ENCODE measurements at regions not wholly inside any gene's neighbourhood (a gene's known extent, or its start where the extent isn't known, plus 50 kb on each side); places are given as distances from the start of the nearest gene placed in this dataset.
"Not testable (repeated sequence)": the region's sequence is repeated elsewhere in the genome, so short reads cannot be mapped to it uniquely, and the experiment has no call there.

DNA sequence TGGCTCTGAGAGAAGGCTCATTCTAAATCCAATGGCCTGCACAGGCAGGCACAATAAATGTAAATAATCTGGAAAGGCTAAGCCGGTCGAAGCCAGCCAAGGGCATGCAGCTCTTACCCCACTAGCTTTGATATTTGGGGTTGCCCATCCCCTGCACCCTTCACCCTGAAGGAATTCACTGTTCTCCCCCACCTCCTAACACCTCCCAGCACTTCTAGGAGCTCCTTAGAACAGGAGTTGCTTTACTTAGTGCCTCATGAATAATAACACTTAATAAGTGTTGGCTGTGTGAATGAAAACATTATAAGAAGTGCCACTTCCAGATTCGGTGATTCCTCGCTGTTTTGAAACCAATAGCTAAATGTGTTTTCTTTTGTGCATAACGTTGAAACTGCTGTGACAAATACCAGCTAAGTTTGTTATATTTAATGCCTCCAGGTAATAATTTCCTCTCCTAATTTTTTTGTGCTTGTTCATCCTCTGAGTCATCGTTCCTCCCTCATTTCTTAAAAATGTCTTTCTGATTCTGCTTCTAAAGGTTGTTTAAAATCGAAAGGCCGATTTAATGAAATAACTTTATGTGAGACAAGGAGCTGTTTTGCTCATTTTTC is 458.8 kb downstream of the METTL4 start:
- DNase-seq (ENCODE audit: low read depth) = peak; percentile 21

- DNase-seq (ENCODE audit: low read depth) = no peak
These were observed 457.0 kb downstream of the METTL4 start for GRCh38 chr18:2114289-2114688.

DNA sequence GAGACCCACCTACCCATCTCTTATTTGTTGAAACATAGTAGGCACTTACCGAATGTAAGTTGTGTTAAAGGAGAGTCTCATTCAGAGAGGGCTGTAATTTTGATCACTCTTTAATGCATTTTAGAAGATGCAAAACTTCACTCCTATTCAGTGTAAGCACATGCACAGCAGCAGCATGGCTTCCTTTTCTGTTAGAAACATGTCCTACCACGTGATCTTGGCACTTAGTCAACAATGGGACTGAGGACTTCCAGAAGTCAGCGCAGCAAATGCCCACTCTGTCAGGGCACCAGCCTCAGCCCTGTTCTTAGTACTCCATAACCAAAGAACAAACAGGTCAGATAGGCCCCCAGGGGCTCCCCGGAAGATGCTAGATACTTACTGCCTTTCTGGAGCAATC is 456.5 kb downstream of the METTL4 start:
- DNase-seq (ENCODE audit: low read depth) = no peak

DNA sequence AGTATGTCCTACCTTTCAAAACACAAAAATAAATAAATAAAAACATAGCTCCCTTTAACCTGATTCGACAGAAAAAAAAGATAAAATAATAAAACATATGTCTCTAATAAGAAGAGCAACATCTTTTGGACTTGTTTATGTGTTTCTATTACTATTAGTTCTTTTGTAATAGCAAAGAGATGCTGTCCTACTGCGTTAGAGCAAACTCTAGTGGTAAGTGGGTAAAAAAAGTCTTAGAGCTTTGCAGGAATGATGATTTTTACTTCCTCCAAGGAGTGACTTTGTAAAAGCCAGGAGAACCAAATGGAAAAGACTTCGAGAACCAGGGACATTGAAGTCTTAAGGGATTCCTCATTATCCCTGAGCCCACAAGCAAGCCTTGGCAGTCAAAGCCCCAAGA is 450.1 kb downstream of the METTL4 start:
- DNase-seq (ENCODE audit: low read depth) = no peak

GRCh38 chr18:2123077-2123476 is 448.2 kb downstream of the METTL4 start:
- DNase-seq (ENCODE audit: low read depth) = no peak

DNA sequence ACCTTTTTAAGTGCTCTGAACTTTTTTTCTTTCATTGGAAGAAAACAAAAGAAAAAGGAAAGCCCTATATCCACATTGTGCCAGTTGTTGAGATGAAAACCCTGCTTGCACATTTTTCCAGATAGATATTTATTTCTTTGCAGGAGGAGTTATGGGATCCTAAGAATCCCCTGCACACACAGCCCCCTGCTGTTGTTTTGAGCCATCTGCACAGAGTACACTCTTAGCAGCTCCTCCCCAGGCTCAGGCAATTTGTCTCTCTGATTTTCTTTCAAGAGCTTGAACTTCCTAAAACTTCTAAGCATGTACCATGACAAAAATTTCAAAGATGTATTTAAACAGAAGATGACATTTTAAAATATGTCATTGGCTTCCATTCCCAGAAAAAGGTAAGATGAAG is 436.9 kb downstream of the METTL4 start:
- no peak for DNase-seq (ENCODE audit: low read depth)

- no peak for DNase-seq (ENCODE audit: low read depth)
These were observed 436.0 kb downstream of the METTL4 start for GRCh38 chr18:2135309-2135708.

DNA sequence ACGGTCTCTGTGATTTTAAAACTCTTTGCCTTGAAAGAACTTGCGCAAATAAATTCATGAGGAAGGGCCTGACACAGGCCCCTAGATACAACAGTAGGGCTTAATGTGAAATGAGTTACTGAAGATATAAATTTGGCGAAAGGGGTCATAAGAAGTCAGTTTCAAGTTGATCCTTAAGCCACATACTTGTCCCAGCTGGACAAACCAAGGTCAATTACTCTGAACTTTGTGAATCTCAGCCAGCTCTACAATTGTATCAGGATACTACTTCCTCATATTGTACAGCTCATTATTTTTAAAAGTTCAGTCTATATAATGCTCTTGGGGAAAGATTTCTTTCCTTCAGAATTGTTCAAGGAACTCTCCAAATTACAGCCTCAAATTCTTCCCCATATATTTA is 432.8 kb downstream of the METTL4 start:
- no peak for DNase-seq (ENCODE audit: low read depth)

GRCh38 chr18:2139691-2140090 is 431.6 kb downstream of the METTL4 start:
- peak; percentile 56 for DNase-seq (ENCODE audit: low read depth)

DNA sequence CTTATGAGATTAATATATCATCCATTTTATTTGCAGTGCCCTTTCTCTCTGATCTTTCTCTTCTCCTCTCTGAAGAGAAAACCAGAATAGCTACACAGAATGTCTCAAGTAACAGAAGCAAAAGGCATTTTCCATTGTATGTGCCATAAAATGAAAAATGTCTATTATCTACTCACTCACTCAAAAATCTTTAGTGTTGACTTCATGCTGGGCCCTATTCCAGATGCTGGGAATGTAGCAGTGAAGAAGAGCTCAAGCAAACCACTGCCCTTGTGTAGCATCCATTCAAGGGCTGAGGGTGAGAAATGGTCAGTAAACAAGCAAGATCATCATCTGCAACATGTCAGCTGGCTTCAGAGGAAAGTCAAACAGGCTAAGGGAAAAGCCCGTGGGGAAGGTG is 427.7 kb downstream of the METTL4 start:
- DNase-seq (ENCODE audit: low read depth) = peak; percentile 48

- no peak for DNase-seq (ENCODE audit: low read depth)
These were observed 426.5 kb downstream of the METTL4 start for GRCh38 chr18:2144811-2145210.

DNA sequence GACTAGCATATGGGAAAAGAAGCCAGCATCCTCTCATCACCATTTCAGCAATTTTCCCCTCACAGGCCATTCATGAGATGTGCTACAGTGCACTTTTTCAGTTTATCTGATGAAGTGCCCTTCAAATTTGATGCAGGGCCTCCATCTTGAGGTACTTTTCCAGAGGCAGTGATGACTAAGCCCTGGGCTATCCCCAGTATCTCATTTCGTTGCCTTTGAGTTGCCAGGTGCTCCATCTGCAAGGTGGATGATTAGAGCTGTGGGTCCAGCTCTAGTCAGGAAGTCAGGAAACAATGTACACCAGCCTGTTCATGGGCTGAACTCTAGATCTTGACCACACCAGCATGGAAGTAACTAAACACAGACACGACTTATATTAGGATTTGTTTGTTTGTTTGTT is 425.2 kb downstream of the METTL4 start:
- DNase-seq (ENCODE audit: low read depth) = no peak

GRCh38 chr18:2146754-2147153 is 424.6 kb downstream of the METTL4 start:
- no peak for DNase-seq (ENCODE audit: low read depth)

DNA sequence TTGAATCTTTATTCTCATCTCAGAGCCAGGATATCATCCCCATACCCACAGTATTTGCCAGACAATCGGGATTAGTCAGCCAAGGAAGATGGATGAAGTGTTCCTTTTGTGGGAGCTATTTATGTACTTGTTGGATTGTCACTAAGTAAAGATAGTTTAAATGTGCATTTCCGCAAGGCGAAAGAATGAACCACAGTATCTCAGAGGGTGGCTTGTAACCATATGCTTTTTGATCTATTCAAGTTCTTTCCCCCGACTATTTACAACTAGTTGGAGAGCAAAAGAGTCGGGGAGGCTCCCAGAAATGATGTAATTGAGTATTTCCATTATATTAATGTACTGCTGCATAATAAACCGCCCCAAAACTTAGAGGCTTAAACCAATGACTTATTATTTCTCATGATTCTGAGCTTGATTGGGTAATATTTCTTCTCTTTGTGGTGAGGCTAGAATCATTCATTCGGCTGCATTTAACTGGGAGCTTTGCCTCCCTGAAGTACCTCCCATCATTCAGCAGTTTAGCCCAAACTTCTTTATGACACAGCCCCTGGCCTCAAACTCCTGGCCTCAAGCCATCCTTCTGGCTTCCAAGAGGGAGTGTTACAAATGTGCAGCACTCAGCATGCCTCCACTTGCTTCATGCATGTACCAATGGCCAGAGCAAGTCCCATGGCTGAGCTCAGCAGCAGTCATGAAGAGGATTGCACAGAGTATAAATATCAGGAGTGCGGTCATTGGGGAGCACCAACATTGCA is 423.7 kb downstream of the METTL4 start:
- DNase-seq (ENCODE audit: low read depth) = no peak

DNA sequence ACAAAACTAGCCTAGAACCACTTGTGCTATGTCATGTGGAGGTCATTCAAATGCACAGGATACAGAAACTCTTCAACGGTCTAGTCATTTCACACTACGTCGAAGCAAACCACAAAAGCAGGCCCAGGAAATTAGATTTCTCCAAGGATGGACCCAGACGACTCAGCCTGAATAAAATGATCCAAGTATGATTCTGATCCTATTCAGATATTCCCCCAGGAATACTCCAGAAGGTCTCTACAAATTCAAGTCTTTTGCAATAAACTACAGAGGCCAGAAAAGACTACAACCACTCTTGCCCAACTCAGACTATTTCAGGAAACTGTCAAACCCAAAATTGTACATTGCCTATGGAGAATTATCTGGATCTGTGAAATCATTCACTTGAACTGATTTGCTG is 422.5 kb downstream of the METTL4 start:
- no peak for DNase-seq (ENCODE audit: low read depth)

GRCh38 chr18:2150566-2150965 is 420.7 kb downstream of the METTL4 start:
- DNase-seq (ENCODE audit: low read depth) = no peak

DNA sequence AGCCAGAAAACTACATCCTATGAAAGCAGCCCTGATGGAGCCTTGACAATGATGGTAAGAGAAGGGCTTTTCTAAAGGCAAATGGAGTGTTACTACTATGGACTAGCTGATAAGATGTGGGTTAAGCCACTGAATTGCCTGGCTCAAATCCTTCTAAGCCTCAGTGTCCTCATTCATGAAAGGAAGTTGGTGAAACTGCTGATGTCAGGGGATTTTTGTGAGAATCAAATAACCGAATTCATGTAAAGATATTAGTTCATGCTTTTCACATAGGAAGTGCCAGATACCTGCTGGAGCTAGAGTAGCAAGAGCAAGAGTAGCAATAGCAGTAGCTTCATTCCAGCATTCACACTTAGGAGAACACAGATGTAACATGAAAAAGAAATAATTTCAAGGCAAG is 417.0 kb downstream of the METTL4 start:
- DNase-seq (ENCODE audit: low read depth) = no peak

DNA sequence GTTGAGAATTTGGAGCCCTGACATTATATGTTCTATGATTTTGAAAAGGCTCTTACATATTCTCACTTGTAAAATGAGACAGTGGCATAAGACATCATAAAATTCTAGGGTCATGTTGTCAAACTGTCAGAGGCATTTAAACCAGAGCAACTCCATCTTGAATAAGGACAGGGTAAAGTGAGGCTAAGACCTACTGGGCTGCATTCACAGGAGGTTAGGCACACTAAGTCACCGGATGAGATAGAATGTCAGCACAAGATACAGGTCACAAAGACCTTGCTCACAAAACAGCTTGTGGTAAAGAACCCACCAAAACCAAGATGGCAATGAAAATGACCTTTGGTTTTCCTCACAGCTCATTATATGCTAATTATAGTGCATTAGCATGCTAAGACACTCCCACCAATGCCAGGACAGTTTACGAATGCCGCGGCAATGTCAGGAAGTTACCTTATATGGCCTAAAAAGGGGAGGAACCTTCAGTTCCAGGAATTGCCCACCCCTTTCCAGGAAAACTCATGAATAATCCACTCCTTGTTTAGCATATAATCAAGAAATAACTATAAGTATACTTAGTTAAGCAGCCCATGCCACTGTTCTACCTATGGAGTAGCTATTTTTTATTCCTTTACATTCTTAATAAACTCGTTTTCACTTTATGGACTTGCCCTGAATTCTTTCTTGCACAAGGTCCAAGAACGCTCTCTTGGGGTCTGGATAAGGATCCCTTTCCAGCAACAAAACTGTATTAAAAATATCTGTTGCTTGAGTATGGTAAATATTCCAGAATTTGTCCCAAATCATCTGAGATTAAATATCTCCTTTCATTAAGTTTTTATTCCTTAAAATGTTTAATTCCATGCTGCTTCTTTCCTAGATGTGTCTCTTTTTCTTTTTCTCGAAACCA is 406.4 kb downstream of the METTL4 start:
- DNase-seq (ENCODE audit: low read depth) = no peak

GRCh38 chr18:2166876-2167275 is 404.4 kb downstream of the METTL4 start:
- DNase-seq (ENCODE audit: low read depth) = not testable (repeated sequence)

- no peak for DNase-seq (ENCODE audit: low read depth)
These were observed 403.3 kb downstream of the METTL4 start for GRCh38 chr18:2168022-2168421.

- no peak for DNase-seq (ENCODE audit: low read depth)
These were observed 401.6 kb downstream of the METTL4 start for GRCh38 chr18:2169656-2170055.

GRCh38 chr18:2171840-2172625 is 399.3 kb downstream of the METTL4 start:
- DNase-seq (ENCODE audit: low read depth) = no peak

Data from iris pigment epithelial cell (primary cell).